WTC11 (cell line): ENCODE measurements at regions not wholly inside any gene's neighbourhood (a gene's known extent, or its start where the extent isn't known, plus 50 kb on each side); places are given as distances from the start of the nearest gene placed in this dataset.

ENCODE experiments used
- ATAC-seq: fragments of 200-7000 bp; cut with Tn5 transposase; 2 replicates; pipeline ENCODE4 v1.10.0; 2021; ENCODE audit warnings: mild to moderate bottlenecking, moderate library complexity
- CTCF ChIA-PET: fragments of 300-600 bp; sonication (Branson Sonifier 250); formaldehyde crosslinking; loops from one replicate; lab custom pipeline; 2021; ENCODE audit warnings: antibody characterized with exemption; lab: Charles Lee
- POLR2A ChIA-PET: fragments of 350-600 bp; sonication (Branson Sonifier 250); formaldehyde crosslinking; loops from one replicate; lab custom pipeline; 2021; ENCODE audit warnings: antibody characterized with exemption; lab: Charles Lee
- DNase-seq: peaks from one replicate; pipeline ENCODE4 v3.0.0; 2021; ENCODE audit warnings: low spot score
- H3K27ac Mint-ChIP-seq: 2 replicates; pipeline ENCODE4 v1.8.0; 2021; ENCODE audit warnings: mixed read lengths
- H3K27me3 Mint-ChIP-seq: 2 replicates; pipeline ENCODE4 v1.8.0; 2021; ENCODE audit warnings: low read depth, mild to moderate bottlenecking, moderate library complexity, mixed read lengths
- H3K36me3 Mint-ChIP-seq: 2 replicates; pipeline ENCODE4 v1.8.0; 2021; ENCODE audit warnings: mixed read lengths
- H3K4me1 Mint-ChIP-seq: 2 replicates; pipeline ENCODE4 v1.8.0; 2022; ENCODE audit warnings: mixed read lengths
- H3K4me3 Mint-ChIP-seq: 2 replicates; pipeline ENCODE4 v1.8.0; 2021; ENCODE audit warnings: mild to moderate bottlenecking, moderate library complexity, mixed read lengths
- H3K9me3 Mint-ChIP-seq: 2 replicates; pipeline ENCODE4 v1.8.0; 2021; ENCODE audit warnings: mixed read lengths
- CREB1 ChIP-seq: sonication (generic); formaldehyde crosslinking; IDR thresholded peaks from 2 replicates; pipeline ENCODE4 v1.8.0; 2023; ENCODE audit warnings: mild to moderate bottlenecking, missing genetic modification reagents
- NFYB ChIP-seq: sonication (generic); formaldehyde crosslinking; conservative IDR thresholded peaks from 2 replicates; pipeline ENCODE4 v1.8.0; 2022; ENCODE audit warnings: low read depth, missing genetic modification reagents
- OVOL2 ChIP-seq: fragments of 250-450 bp; sonication (Bioruptor Pico); IDR thresholded peaks from 2 replicates; pipeline ENCODE4 v1.9.0; 2021; ENCODE audit warnings: mild to moderate bottlenecking, borderline replicate concordance
- ZNF219 ChIP-seq: sonication (generic); formaldehyde crosslinking; IDR thresholded peaks from 2 replicates; pipeline ENCODE4 v1.8.0; 2023; ENCODE audit warnings: missing genetic modification reagents, mild to moderate bottlenecking, borderline replicate concordance
- ZNF232 ChIP-seq: sonication (generic); formaldehyde crosslinking; IDR thresholded peaks from 2 replicates; pipeline ENCODE4 v1.8.0; 2022; ENCODE audit warnings: mild to moderate bottlenecking, missing genetic modification reagents
- TF ChIP-seq, protein P1 (sequence below): sonication (generic); formaldehyde crosslinking; IDR thresholded peaks from 2 replicates; pipeline ENCODE4 v1.8.0; 2022; ENCODE audit warnings: mild to moderate bottlenecking, missing genetic modification reagents
- TF ChIP-seq, protein P2 (sequence below): sonication (generic); formaldehyde crosslinking; conservative IDR thresholded peaks from 2 replicates; pipeline ENCODE4 v1.8.1; 2023; ENCODE audit warnings: mild to moderate bottlenecking, low read depth, missing genetic modification reagents, moderate library complexity
- TF ChIP-seq, protein P3 (sequence below): fragments of 250-450 bp; sonication (Bioruptor Pico); IDR thresholded peaks from 2 replicates; pipeline ENCODE4 v1.8.0; 2021; ENCODE audit warnings: mild to moderate bottlenecking
- TF ChIP-seq, protein P4 (sequence below): sonication (generic); formaldehyde crosslinking; conservative IDR thresholded peaks from 2 replicates; pipeline ENCODE4 v1.8.1; 2022; ENCODE audit warnings: mild to moderate bottlenecking, missing genetic modification reagents
- TF ChIP-seq, protein P5 (sequence below): fragments of 200-600 bp; IDR thresholded peaks from 2 replicates; pipeline ENCODE4 v1.8.0; 2022; ENCODE audit warnings: antibody characterized with exemption
- TF ChIP-seq, protein P6 (sequence below): sonication (generic); formaldehyde crosslinking; IDR thresholded peaks from 2 replicates; pipeline ENCODE4 v1.8.0; 2023; ENCODE audit warnings: missing genetic modification reagents, mild to moderate bottlenecking, borderline replicate concordance

DNA sequence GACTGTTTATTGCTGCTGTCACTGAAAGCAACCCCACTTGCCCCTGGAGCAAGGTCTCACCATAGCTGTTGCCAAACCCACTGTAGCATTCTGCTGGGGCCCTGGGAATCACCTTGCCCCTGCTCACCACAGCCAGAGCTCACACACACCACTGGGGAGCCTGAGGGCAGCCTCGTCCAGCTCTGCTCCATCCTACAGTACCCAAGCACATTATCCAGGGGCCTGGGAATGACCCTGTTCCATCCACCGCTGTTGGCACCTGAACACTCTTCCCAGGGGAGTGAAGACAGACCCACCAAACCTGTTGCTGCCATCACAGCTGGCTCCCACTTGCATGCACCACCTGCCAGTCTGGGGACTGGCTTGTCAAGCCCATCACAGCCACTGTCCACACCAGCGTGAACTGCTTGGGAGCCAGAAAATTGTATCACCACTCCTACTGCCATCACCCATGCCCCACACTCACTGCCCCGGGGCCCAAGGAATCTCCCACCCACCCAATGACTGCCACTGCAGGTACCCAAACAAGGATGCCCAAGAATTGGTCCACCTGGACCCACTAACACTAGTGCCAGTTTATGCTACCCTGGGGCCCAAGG lies 811.3 kb downstream of the KLHL13 start (continued):
- TF ChIP-seq, protein P1, sequence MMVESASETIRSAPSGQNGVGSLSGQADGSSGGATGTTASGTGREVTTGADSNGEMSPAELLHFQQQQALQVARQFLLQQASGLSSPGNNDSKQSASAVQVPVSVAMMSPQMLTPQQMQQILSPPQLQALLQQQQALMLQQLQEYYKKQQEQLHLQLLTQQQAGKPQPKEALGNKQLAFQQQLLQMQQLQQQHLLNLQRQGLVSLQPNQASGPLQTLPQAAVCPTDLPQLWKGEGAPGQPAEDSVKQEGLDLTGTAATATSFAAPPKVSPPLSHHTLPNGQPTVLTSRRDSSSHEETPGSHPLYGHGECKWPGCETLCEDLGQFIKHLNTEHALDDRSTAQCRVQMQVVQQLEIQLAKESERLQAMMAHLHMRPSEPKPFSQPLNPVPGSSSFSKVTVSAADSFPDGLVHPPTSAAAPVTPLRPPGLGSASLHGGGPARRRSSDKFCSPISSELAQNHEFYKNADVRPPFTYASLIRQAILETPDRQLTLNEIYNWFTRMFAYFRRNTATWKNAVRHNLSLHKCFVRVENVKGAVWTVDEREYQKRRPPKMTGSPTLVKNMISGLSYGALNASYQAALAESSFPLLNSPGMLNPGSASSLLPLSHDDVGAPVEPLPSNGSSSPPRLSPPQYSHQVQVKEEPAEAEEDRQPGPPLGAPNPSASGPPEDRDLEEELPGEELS, result no peak
- no peak for TF ChIP-seq CREB1
- TF ChIP-seq, protein P2, sequence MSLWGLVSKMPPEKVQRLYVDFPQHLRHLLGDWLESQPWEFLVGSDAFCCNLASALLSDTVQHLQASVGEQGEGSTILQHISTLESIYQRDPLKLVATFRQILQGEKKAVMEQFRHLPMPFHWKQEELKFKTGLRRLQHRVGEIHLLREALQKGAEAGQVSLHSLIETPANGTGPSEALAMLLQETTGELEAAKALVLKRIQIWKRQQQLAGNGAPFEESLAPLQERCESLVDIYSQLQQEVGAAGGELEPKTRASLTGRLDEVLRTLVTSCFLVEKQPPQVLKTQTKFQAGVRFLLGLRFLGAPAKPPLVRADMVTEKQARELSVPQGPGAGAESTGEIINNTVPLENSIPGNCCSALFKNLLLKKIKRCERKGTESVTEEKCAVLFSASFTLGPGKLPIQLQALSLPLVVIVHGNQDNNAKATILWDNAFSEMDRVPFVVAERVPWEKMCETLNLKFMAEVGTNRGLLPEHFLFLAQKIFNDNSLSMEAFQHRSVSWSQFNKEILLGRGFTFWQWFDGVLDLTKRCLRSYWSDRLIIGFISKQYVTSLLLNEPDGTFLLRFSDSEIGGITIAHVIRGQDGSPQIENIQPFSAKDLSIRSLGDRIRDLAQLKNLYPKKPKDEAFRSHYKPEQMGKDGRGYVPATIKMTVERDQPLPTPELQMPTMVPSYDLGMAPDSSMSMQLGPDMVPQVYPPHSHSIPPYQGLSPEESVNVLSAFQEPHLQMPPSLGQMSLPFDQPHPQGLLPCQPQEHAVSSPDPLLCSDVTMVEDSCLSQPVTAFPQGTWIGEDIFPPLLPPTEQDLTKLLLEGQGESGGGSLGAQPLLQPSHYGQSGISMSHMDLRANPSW (CRISPR knock-in tag), result no peak

DNA sequence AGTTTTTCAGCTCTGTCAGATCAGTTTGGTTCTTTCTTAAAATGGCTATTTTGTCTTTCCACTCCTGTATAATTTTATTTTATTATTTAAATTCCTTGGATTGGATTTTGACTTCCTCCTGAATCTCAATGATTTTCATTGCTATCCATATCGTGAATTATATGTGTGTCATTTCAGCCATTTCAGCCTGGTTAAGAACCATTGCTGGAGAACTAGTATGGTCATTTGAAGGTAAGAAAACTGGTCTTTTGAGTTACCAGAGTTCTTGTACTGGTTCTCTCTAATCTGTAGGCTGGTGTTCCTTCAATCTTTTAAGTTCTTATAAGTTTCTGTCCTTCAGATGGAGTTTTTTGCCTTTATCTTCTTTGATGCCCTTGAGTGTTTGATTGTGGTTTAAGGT lies 815.5 kb downstream of the KLHL13 start:
- Mint-ChIP-seq H3K27me3 (no peaks in the 10 kb centered on the region), H3K36me3 (no peaks in the 10 kb centered on the region), H3K4me3 (no peak overlapping the region), H3K4me1 (no peaks in the 10 kb centered on the region), H3K9me3 (no peaks in the 10 kb centered on the region), H3K27ac (no peak overlapping the region)
- no peak for ATAC-seq
- ChIA-PET POLR2A (no interaction called here), CTCF (no interaction called here)
- TF ChIP-seq, protein P3, sequence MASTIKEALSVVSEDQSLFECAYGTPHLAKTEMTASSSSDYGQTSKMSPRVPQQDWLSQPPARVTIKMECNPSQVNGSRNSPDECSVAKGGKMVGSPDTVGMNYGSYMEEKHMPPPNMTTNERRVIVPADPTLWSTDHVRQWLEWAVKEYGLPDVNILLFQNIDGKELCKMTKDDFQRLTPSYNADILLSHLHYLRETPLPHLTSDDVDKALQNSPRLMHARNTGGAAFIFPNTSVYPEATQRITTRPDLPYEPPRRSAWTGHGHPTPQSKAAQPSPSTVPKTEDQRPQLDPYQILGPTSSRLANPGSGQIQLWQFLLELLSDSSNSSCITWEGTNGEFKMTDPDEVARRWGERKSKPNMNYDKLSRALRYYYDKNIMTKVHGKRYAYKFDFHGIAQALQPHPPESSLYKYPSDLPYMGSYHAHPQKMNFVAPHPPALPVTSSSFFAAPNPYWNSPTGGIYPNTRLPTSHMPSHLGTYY (CRISPR knock-in tag), result no peak
- TF ChIP-seq, protein P4, sequence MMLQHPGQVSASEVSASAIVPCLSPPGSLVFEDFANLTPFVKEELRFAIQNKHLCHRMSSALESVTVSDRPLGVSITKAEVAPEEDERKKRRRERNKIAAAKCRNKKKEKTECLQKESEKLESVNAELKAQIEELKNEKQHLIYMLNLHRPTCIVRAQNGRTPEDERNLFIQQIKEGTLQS (CRISPR knock-in tag), result no peak
- TF ChIP-seq, protein P5, sequence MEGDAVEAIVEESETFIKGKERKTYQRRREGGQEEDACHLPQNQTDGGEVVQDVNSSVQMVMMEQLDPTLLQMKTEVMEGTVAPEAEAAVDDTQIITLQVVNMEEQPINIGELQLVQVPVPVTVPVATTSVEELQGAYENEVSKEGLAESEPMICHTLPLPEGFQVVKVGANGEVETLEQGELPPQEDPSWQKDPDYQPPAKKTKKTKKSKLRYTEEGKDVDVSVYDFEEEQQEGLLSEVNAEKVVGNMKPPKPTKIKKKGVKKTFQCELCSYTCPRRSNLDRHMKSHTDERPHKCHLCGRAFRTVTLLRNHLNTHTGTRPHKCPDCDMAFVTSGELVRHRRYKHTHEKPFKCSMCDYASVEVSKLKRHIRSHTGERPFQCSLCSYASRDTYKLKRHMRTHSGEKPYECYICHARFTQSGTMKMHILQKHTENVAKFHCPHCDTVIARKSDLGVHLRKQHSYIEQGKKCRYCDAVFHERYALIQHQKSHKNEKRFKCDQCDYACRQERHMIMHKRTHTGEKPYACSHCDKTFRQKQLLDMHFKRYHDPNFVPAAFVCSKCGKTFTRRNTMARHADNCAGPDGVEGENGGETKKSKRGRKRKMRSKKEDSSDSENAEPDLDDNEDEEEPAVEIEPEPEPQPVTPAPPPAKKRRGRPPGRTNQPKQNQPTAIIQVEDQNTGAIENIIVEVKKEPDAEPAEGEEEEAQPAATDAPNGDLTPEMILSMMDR, result no peak
- no peak for TF ChIP-seq NFYB (CRISPR knock-in tag)
- TF ChIP-seq OVOL2 (CRISPR knock-in tag), result no peak
- TF ChIP-seq ZNF219 (CRISPR knock-in tag), result no peak
- TF ChIP-seq, protein P6, sequence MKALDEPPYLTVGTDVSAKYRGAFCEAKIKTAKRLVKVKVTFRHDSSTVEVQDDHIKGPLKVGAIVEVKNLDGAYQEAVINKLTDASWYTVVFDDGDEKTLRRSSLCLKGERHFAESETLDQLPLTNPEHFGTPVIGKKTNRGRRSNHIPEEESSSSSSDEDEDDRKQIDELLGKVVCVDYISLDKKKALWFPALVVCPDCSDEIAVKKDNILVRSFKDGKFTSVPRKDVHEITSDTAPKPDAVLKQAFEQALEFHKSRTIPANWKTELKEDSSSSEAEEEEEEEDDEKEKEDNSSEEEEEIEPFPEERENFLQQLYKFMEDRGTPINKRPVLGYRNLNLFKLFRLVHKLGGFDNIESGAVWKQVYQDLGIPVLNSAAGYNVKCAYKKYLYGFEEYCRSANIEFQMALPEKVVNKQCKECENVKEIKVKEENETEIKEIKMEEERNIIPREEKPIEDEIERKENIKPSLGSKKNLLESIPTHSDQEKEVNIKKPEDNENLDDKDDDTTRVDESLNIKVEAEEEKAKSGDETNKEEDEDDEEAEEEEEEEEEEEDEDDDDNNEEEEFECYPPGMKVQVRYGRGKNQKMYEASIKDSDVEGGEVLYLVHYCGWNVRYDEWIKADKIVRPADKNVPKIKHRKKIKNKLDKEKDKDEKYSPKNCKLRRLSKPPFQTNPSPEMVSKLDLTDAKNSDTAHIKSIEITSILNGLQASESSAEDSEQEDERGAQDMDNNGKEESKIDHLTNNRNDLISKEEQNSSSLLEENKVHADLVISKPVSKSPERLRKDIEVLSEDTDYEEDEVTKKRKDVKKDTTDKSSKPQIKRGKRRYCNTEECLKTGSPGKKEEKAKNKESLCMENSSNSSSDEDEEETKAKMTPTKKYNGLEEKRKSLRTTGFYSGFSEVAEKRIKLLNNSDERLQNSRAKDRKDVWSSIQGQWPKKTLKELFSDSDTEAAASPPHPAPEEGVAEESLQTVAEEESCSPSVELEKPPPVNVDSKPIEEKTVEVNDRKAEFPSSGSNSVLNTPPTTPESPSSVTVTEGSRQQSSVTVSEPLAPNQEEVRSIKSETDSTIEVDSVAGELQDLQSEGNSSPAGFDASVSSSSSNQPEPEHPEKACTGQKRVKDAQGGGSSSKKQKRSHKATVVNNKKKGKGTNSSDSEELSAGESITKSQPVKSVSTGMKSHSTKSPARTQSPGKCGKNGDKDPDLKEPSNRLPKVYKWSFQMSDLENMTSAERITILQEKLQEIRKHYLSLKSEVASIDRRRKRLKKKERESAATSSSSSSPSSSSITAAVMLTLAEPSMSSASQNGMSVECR (CRISPR knock-in tag), result no peak
- no peak for TF ChIP-seq ZNF232 (CRISPR knock-in tag)
- no peak for DNase-seq
